Ureter (tissue), 1 donor: ENCODE measurements at regions not wholly inside any gene's neighbourhood (a gene's known extent, or its start where the extent isn't known, plus 50 kb on each side); places are given as distances from the start of the nearest gene placed in this dataset.
A peak's percentile ranks its signal among the peaks of the same experiment; 100 is the strongest.

Source experiments
- DNase-seq: peaks from one replicate; pipeline ENCODE4 v3.0.0-alpha.2; 2020; ENCODE audit warnings: low spot score
- donor health status: DM: yes; HTN: yes; CAD: no.

DNA sequence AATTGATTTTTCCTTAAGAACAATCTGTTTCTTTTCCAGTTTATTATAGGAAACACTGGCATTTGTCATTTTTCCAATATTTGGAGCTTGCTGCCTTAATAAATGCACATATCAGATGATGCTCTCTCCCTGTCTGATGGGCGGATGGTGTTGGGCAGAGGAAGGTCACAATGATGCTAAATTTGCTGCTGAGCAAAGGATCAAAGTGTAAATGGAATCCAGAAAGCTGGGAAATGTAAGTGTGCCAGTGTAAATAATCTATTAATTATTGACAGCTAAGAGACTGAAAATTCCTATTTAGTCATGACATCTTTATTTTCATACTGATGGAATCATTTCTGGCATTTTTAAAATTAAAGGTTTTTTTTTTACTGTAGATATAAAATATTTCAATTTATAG is 243.2 kb downstream of the PTBP2 start:
- DNase-seq, result no peak

DNA sequence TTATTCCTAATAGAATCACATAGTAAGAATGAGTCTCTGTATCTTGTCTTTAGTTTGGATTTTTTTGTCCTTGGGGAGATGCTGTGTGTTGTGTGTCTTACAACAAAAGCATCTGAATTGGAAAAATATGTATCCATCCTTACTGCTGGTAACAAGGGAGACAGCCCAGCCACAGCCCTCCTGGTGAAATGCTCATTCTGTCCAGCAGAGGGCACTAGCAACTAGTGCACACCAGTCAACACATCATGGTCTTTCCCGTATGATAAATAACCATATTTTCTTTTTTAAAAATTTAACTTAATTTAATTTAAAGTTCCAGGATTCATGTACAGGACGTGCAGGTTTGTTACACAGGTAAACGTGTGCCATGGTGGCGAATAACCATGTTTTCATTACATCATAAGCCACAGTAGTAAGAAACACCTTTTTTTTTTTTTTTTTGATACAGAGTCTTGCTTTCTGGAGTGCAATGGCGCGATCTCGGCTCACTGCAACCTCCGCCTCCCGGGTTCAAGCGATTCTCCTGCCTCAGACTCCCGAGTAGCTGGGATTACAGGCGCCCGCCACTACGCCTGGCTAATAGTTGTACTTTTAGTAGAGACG is 245.1 kb downstream of the PTBP2 start:
- peak; percentile 78 for DNase-seq

DNA sequence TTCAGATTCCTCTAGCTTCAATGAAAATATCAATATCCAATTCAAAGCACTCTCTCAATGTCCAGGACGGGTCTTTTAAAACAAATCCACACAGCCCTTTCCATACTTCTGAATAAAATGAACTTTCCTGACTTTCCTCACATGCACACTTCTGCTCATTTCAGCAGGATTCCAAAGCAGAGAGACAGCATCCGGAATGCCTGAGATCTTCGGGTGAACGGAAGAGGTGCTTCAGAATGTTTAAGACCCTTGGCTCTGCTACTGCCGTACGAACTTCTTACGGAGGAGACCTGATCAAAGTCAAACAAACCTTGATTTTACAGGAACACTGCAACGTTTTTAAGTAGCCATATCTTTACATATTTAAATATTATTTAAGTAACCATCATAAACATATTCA is 245.7 kb downstream of the PTBP2 start:
- DNase-seq, result no peak

DNA sequence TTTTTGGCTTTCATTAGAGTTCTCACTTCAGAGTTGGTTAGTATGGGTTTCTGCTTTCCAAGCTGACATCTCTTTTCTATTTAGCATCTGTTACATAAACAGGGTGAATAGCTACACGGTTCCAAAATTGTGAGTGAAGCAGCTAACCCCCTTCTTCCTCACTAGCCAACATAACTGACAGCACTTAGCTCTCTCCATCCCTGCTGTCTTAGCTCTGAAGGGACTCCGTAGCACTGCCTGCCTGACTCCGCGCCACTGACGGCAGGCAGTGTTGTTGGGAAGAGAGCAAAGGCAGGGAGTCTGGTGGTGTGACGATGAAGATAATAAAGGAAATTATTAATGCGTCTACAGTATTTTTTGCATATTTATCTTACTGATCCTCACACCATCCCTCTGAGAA is 247.0 kb downstream of the PTBP2 start:
- no peak for DNase-seq

DNA sequence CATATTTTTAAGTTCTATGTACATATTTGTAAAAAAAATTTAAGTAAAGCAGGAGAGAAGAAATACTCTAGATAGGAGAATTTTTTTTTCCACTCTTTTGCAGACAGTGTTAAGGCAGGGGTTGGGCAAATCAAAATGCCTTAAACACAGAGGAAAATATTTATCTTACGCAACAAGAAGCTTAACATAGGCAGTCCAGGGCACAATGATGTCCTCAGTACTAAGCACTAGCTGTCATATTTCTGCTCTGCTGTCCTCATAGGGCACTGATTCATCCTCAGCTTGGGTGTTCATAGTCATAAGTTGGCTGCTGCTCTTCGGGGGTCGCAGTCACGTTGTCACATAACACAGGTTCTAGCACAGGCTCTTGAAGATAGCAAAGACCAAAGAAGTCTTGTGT is 247.4 kb downstream of the PTBP2 start:
- DNase-seq, result no peak

DNA sequence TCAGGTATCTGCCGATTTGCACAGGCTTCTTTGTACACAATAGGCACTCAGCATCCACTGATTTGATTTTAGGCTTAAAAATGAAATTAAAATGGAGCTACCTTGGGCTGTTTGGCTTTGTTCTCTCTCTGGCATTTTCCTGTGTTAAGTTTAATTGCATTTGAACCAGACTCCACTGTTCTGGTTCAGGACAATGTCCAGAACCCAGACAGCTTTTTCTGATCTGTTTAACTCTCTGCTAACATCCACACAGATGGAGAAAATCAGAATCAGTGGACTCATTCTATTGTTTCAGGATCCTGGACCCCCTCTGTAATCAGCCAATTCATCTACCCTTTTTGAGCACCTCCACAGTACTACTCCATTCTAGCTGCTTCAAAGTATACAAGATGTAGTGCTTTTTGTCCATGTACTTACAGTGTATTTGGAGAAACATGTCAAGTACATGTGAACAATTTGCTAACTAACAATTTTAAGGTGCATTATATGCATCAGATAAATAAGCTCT is 248.1 kb downstream of the PTBP2 start:
- no peak for DNase-seq

DNA sequence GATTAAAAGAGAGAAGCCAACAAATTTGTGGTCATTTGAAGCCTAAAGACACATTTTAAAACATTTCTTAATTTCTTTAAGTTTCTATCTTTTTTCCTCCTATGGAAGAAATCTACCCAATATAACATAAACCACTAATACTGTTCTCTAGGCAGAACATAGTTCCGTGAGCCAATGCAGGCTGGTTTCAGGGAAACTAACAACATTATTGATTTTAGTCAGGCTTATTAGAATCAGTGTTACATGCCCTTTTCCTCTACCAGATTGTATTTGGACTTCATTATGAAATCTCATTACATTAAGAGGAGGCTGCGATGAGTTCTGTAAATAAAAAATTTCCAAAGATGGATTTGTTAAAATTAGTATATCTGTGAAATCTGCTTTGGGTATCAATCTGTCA is 249.9 kb downstream of the PTBP2 start:
- DNase-seq, result no peak

DNA sequence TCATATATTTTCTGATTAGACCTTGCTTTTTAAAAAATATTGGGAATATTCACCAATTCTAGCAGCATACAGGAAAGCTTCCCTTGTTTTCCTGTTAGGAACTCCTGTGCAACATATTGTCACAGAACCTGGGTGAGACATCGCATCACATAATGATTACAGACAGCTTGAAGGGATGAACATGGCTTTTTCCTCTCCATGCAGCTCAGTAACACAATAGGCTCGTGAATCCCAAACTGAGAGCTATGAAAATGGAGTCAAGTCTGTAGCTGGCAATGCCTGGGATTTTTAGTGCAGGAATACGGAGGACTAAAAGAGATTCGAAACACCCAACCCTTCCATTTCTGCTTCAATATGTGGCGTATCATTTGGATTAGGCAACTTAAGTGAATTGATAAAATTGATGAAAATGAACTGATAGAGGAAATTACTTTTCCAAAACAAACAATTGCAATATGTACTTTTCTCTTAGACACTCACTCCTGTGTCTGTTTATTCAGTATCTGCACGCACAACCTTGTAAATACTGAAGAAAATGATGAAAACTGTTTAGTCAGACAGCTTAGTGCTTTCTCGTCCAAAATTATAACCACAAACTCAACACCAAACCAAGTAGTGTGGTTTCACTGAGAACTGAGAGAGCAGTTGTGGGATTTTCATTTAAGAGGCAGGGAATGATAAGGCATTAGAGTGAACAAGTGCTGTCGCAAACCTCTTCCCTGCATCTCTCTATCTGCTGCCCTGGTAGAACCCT is 250.4 kb downstream of the PTBP2 start:
- DNase-seq, result no peak

DNA sequence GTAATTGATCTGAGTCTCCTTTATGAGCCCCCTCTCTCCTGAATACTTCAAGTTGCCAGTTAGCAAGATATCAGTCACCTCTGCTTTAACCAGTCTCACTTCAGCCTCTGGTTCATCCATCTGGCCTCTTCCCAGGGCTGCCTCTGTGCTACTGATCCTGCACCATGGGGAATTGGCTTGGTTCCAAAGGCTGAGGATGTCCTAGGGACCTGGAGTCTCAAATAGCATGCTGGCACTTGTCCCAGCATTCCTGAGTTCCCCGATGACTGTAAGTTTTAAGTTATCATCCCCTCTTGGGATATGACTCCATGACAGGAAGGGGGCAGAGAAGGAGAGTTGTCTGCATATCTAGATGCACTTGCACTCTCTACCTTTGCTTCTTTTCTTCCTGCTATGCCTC is 252.0 kb downstream of the PTBP2 start:
- DNase-seq, result no peak

DNA sequence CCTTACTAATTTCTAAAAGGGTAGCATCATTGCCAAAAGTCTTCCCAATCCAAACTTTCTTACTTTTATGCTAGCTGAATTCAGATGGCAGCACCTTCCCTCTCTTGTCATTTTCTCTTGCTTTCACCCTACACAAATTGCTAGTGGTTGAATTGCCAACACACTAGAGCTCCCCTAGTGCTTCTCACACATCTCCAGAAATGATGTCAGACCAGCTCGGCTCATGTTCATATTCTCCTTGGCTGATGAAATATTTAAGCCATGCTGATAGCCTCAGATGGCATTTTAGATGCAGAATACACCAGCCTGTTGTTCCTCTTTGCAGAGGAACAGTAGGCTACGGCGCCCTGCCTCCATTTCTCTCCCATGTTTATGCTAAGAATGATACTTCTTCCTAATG is 256.9 kb downstream of the PTBP2 start:
- no peak for DNase-seq

DNA sequence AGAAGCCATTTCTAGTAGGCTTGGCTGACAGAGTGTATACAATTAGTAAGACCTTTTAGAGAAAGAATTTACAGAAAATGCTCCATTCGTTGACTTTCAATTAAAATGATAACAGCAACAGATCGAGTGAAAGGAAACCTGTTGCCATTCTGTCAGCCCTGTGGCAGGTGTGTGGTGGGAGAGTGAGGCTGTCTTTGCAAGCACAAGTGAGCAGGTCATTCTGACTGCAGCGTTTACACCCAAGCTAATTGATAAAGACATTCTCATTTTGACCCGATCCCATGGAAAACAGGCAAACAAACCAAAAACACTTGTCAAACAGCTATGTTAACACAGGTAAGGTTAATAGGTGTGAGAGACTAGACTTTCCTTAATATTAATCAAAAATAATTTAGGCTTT is 257.3 kb downstream of the PTBP2 start:
- no peak for DNase-seq

DNA sequence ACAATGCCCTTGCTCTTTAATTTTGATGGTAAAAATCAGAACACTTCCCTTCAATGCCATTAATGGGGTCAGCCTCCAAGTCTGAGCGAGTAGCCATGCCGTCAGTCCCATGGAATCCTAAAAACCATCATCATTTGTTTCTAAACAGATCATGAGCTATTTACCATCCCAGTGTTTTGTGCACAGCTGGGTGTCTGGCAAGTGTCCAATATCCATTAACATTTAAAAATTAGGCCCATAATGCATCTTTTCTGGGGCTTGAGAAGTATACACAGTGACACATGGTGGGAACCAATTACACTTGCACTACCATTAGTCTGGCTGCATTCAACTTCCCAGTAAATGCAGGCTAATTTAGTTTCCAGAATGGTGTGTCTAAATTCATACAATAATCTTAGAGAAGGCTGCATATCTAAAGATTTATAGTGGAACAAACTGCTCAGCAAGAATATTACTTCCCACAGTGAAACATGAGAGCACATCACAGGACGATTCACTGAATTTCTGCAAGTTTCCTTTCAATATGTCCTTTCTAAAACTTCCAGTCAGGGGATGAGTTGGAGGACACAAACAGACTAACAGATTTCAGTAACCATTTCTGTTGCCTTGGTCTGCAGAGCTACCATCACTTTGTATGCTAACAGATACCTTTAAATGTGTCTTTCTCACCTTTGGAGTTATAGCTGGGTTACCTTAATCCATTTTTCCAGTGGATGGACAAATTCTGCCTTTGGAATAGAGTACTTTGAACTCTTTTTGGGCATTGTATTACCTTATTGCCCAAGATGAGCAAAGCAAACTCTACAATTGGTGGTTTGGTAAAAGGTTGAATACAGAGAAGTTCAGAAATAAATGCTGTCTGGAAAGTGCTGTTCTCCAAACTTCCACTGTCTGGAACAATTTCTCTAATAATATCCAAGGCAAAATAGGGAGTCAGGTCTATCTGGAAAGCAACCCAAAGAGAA is 258.0 kb downstream of the PTBP2 start:
- no peak for DNase-seq

DNA sequence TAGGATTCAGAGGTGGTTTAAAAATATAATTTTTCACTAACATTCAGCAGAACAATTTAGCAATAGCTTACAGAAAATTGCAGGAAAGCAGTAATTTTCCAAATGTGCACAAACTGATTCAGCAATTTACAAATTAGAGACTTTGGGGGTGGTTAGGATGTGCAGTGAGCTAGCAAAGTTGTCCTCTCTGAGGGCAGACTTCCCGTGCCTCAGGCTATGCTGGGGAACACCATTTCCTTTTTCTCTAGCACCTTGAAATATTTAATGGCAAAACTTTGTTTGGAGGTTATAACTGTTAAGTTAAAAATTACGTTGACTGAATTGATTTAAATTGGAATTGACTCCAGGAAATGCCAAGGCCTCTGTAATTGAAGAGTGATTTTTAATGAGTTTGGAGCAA is 258.9 kb downstream of the PTBP2 start:
- no peak for DNase-seq

DNA sequence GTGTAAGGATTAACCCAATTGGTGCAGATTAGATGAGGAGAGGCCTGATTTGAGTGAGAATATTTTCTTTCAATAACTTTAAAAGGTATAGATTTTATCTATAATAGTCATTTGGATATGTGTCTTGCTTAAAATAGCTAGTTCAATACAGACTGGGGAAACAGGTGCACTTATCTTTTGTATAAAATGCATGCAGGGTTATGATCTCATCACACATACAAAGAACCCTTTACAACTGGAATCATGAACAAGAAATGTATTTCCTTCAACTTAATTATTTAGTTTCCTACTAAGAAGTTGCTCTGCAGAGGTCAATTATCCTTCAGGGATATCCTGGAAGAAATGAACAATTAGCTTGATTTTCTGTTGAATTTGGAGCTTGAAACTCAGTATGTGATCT is 259.6 kb downstream of the PTBP2 start:
- DNase-seq, result no peak

DNA sequence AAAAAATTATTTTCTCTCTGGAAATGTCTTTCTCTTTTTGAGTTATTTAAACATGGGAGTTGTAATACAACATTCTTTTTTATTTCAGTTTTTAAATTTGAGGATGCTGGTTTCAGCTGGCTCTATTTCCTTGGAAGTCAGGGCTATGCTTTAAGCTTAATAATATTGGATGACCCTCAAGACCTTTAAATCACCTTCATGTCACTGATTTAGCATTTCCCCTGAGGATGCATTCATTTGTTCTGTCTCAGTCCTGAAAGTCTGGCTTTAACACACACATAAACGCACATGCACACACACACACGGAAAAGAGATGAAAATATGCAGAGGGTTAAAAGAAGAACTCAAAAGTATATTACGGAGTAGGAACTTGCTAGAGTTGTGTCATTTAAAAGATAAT is 260.5 kb downstream of the PTBP2 start:
- no peak for DNase-seq

DNA sequence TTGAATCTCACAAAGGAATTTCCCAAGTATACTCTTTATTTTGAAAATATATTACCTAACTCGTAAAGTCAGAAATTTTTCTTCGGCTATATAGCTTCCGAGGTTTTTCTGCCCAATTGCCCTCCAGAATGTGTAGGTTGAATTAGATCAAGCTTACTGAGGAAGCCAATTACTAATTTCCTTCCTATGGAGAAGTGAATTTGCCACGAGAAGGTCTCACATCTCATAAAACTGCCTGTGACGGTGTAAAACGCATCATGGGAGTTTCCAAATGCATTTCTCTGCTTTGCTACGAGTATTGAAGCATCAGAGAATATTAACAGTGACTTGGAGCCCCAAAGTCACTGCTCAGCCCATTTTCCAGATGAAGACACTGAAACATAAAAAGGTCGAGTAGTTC is 262.3 kb downstream of the PTBP2 start:
- DNase-seq, result no peak

DNA sequence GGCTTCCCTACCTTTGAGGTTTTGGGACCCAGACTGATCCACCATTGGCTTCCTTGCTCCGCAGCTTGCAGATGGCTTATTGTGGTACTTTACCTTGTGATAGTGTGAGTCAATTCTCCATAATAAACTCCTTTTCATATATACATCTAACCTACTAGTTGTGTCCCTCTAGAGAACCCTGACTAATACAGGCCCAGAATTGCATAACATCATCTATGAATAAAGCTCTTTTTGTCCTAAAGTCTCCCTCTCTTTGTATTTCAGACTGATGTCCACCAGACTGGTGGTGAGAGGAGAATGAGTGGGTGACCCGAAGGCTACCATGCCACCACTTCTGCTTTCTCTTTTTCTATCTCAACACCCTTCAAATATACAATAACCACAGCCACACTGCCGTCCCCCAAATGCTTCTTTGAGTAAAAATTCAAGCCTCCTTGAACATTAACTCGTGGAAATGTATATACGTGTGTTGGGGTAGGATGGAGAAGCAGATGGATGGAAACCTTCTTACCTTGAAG is 265.7 kb downstream of the PTBP2 start:
- no peak for DNase-seq

DNA sequence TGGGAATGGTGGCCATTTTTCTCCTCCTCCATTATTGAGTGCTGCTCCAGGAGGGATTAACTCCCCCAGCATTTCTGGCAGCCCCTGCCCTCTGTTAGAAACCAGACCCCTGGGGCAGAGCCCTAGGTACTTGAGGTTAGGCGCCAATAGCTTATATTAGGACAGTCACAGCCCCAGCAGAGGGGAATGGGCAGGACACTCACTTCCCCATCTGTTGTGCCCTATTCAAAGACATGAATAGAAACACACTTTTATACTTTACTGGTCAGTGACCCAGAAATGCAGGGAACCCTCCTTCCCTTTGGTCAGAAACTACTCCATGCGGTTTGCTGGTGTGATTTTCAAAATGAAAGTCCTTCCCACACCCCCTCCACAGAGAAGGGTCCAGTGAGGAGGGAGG is 267.7 kb downstream of the PTBP2 start:
- DNase-seq, result no peak

DNA sequence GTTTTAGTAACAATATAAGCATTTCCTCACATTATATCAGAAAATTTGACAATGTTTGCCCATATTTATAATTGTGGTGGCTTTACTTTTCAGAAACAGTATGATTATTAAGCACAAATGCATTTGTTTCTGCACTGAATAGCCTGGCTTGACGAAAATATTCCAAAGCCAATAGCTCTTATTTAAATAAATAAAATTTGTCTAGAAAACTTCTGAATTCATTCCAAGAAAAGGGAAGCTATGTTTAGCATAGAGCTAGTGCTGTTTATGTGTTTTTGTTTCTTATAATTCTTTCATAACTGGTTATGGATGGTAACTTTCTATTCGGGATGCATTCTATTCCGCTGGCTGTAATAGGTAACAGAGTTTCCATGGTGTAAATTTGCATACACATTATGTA is 268.6 kb downstream of the PTBP2 start:
- no peak for DNase-seq

DNA sequence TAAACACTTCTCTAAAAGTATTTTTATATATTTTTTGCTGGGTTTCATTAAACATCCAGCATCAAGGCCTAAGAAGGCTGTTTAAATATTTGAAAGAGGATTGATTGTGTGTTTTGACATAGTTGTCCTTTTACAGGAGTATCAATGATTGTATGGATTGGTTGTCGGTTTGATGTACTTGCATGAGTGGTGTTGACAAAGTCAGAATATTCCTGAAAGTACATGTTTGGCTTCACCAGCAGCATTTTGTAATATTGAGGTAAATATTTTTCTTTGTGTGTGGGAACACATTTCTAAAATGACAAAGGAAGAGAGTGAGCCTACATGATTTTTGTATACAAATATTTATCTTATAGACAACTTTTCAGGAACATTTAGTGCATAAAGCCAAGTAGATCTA is 269.7 kb downstream of the PTBP2 start:
- no peak for DNase-seq

DNA sequence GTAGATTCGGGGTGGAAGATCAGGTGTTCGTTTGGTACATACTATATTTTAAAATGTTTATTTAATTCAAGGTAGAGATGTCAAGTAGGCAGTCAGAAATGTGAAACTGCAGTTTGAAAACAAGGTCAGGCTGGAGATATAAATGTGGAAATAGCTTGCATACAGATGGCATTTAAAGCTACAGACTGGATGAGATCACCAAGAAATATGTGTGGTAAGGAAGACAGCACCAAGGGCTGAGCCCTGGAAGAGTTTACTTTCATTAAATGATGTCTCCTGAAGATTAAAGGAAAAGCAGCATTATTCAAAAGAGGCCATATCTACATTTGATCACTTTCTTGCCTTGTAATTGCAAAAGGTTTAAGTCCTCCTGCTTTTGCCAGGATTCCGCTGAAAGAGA is 271.3 kb downstream of the PTBP2 start:
- DNase-seq, result no peak

DNA sequence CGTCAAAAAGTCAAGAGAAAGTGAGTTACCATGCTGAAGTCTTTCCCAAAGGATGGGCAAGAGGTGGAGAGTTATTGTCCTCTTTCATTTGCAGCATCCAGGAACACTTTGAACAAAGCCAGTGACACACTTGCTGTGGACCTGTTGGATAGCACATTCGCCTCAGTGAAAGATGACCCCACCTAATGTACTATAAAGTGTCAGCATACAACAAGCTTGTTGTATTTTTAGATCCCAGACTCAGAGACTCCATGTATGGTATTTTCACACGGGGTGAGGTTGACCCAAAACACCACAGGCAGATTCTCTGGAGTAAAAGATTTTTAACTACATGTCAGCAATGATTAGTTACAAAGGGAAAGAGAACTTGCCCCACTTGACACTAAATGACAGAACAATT is 273.8 kb downstream of the PTBP2 start:
- DNase-seq, result no peak
